ENCODE measurements at regions not wholly inside any gene's neighbourhood (a gene's known extent, or its start where the extent isn't known, plus 50 kb on each side); places are given as distances from the start of the nearest gene placed in this dataset.

- Histone ChIP-seq H3K4me3 (ENCODE audit: low read length in 2 of 2) (no peak overlapping the region), H3K9me3 (ENCODE audit: control insufficient read depth in 2 of 2, insufficient read depth in 1 of 2, low read length in 1 of 2) (no peaks in the 10 kb centered on the region), H3K36me3 (ENCODE audit: control insufficient read depth in 2 of 2, insufficient read depth in 2 of 2, low read length in 1 of 2) (no peaks in the 10 kb centered on the region), H3K4me1 (ENCODE audit: control insufficient read depth in 2 of 2, insufficient read depth in 2 of 2, low read length in 2 of 2) (no peaks in the 10 kb centered on the region), H3K27me3 (ENCODE audit: control insufficient read depth in 2 of 2, insufficient read depth in 1 of 2, low read length in 1 of 2) (no peaks in the 10 kb centered on the region), H3K27ac (ENCODE audit: low read depth in 1 of 2, low read length in 1 of 2) (no peak overlapping the region)
- no peak for DNase-seq (ENCODE audit: low read depth in 6 of 9, low spot score in 9 of 9)
- WGBS: 66% methylated on average over 4 of the region's 4 CpGs
Observed at GRCh38 chr3:66854601-66855151, 143.4 kb upstream of the KBTBD8 start.

- DNase-seq (ENCODE audit: low read depth in 6 of 9, low spot score in 9 of 9): no peak
- Histone ChIP-seq H3K27ac (ENCODE audit: low read depth in 1 of 2, low read length in 1 of 2) (no peak overlapping the region), H3K9me3 (ENCODE audit: control insufficient read depth in 2 of 2, insufficient read depth in 1 of 2, low read length in 1 of 2) (no peaks in the 10 kb centered on the region), H3K4me3 (ENCODE audit: low read length in 2 of 2) (no peak overlapping the region), H3K27me3 (ENCODE audit: control insufficient read depth in 2 of 2, insufficient read depth in 1 of 2, low read length in 1 of 2) (no peaks in the 10 kb centered on the region), H3K36me3 (ENCODE audit: control insufficient read depth in 2 of 2, insufficient read depth in 2 of 2, low read length in 1 of 2) (no peaks in the 10 kb centered on the region), H3K4me1 (ENCODE audit: control insufficient read depth in 2 of 2, insufficient read depth in 2 of 2, low read length in 2 of 2) (no peaks in the 10 kb centered on the region)
- WGBS: 55% methylated on average over 8 of the region's 8 CpGs
Observed at GRCh38 chr3:66856533-66856932, 141.6 kb upstream of the KBTBD8 start.

- H3K4me1 ChIP-seq (ENCODE audit: control insufficient read depth in 2 of 2, insufficient read depth in 2 of 2, low read length in 2 of 2): no peaks in the 10 kb centered on the region
- no peak overlapping the region for H3K27ac ChIP-seq (ENCODE audit: low read depth in 1 of 2, low read length in 1 of 2)
- no peaks in the 10 kb centered on the region for H3K36me3 ChIP-seq (ENCODE audit: control insufficient read depth in 2 of 2, insufficient read depth in 2 of 2, low read length in 1 of 2)
- WGBS: 75% methylated on average over 15 of the region's 15 CpGs
- no peaks in the 10 kb centered on the region for H3K9me3 ChIP-seq (ENCODE audit: control insufficient read depth in 2 of 2, insufficient read depth in 1 of 2, low read length in 1 of 2)
- no peak for DNase-seq (ENCODE audit: low read depth in 6 of 9, low spot score in 9 of 9)
- no peaks in the 10 kb centered on the region for H3K27me3 ChIP-seq (ENCODE audit: control insufficient read depth in 2 of 2, insufficient read depth in 1 of 2, low read length in 1 of 2)
- no peak overlapping the region for H3K4me3 ChIP-seq (ENCODE audit: low read length in 2 of 2)
Observed at GRCh38 chr3:66858656-66859381, 139.3 kb upstream of the KBTBD8 start.

- 97% methylated on average over 7 of the region's 7 CpGs for WGBS
- H3K4me3 ChIP-seq (ENCODE audit: low read length in 2 of 2): no peak overlapping the region
- H3K27me3 ChIP-seq (ENCODE audit: control insufficient read depth in 2 of 2, insufficient read depth in 1 of 2, low read length in 1 of 2): no peaks in the 10 kb centered on the region
- DNase-seq (ENCODE audit: low read depth in 6 of 9, low spot score in 9 of 9): no peak
- no peak overlapping the region for H3K27ac ChIP-seq (ENCODE audit: low read depth in 1 of 2, low read length in 1 of 2)
- no peaks in the 10 kb centered on the region for H3K4me1 ChIP-seq (ENCODE audit: control insufficient read depth in 2 of 2, insufficient read depth in 2 of 2, low read length in 2 of 2)
- no peaks in the 10 kb centered on the region for H3K9me3 ChIP-seq (ENCODE audit: control insufficient read depth in 2 of 2, insufficient read depth in 1 of 2, low read length in 1 of 2)
- no peaks in the 10 kb centered on the region for H3K36me3 ChIP-seq (ENCODE audit: control insufficient read depth in 2 of 2, insufficient read depth in 2 of 2, low read length in 1 of 2)
Observed at GRCh38 chr3:66860771-66861170, 137.3 kb upstream of the KBTBD8 start.

- Histone ChIP-seq H3K27ac (ENCODE audit: low read depth in 1 of 2, low read length in 1 of 2) (no peak overlapping the region), H3K4me3 (ENCODE audit: low read length in 2 of 2) (no peak overlapping the region), H3K36me3 (ENCODE audit: control insufficient read depth in 2 of 2, insufficient read depth in 2 of 2, low read length in 1 of 2) (no peaks in the 10 kb centered on the region), H3K9me3 (ENCODE audit: control insufficient read depth in 2 of 2, insufficient read depth in 1 of 2, low read length in 1 of 2) (no peaks in the 10 kb centered on the region), H3K27me3 (ENCODE audit: control insufficient read depth in 2 of 2, insufficient read depth in 1 of 2, low read length in 1 of 2) (no peaks in the 10 kb centered on the region), H3K4me1 (ENCODE audit: control insufficient read depth in 2 of 2, insufficient read depth in 2 of 2, low read length in 2 of 2) (no peaks in the 10 kb centered on the region)
- 92% methylated on average over 10 of the region's 10 CpGs for WGBS
- DNase-seq (ENCODE audit: low read depth in 6 of 9, low spot score in 9 of 9): no peak
Observed at GRCh38 chr3:66863205-66864111, 134.6 kb upstream of the KBTBD8 start.

GRCh38 chr3:66884659-66885058 lies 113.4 kb upstream of the KBTBD8 start:
- H3K4me1 ChIP-seq (ENCODE audit: control insufficient read depth in 2 of 2, insufficient read depth in 2 of 2, low read length in 2 of 2): no peaks in the 10 kb centered on the region
- H3K4me3 ChIP-seq (ENCODE audit: low read length in 2 of 2): no peak overlapping the region
- no peak overlapping the region for H3K27ac ChIP-seq (ENCODE audit: low read depth in 1 of 2, low read length in 1 of 2)
- no peak for DNase-seq (ENCODE audit: low read depth in 6 of 9, low spot score in 9 of 9)
- H3K27me3 ChIP-seq (ENCODE audit: control insufficient read depth in 2 of 2, insufficient read depth in 1 of 2, low read length in 1 of 2): no peaks in the 10 kb centered on the region
- H3K9me3 ChIP-seq (ENCODE audit: control insufficient read depth in 2 of 2, insufficient read depth in 1 of 2, low read length in 1 of 2): no peaks in the 10 kb centered on the region
- no peaks in the 10 kb centered on the region for H3K36me3 ChIP-seq (ENCODE audit: control insufficient read depth in 2 of 2, insufficient read depth in 2 of 2, low read length in 1 of 2)
- 93% methylated on average over 2 of the region's 2 CpGs for WGBS

GRCh38 chr3:66885326-66886000 lies 112.6 kb upstream of the KBTBD8 start:
- no peak for DNase-seq (ENCODE audit: low read depth in 6 of 9, low spot score in 9 of 9)
- Histone ChIP-seq H3K4me3 (ENCODE audit: low read length in 2 of 2) (no peak overlapping the region), H3K4me1 (ENCODE audit: control insufficient read depth in 2 of 2, insufficient read depth in 2 of 2, low read length in 2 of 2) (no peaks in the 10 kb centered on the region), H3K36me3 (ENCODE audit: control insufficient read depth in 2 of 2, insufficient read depth in 2 of 2, low read length in 1 of 2) (no peaks in the 10 kb centered on the region), H3K27ac (ENCODE audit: low read depth in 1 of 2, low read length in 1 of 2) (no peak overlapping the region), H3K9me3 (ENCODE audit: control insufficient read depth in 2 of 2, insufficient read depth in 1 of 2, low read length in 1 of 2) (no peaks in the 10 kb centered on the region), H3K27me3 (ENCODE audit: control insufficient read depth in 2 of 2, insufficient read depth in 1 of 2, low read length in 1 of 2) (no peaks in the 10 kb centered on the region)
- 81% methylated on average over 6 of the region's 6 CpGs for WGBS

DNA sequence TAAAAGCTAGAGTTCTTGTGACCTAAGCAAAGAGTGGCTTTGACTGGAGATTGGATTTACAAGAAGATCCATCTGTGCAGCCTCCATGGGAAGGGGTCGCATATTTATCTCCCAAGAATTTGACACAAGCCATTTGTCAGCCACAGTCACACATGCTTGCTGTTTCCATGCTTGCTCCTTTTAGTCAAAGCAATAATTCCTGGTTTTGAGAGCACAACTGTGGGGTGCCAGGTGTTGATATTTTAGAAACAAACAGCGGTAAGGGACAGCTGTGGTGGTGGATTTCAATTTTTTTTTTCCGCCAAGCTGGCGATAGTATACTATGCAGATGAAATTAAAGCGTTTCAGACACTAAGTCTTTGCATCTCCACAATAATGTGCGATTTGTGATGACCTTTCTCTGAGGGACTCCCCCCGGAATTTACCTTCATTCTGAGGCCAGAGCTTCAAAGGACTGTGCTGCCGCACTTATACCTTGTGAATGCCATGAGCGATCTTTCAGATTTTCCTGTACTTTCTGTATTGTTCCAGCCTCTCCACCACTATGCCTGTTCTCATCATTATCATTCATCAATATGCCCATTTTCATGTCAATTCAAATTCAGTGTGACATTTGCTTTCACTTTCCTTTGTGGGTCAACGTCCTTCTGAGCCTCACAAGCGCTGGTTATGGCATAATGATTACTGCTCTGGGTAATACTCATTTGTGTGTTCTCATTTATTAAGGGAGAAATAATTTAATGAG lies 108.2 kb upstream of the KBTBD8 start:
- no peak for DNase-seq (ENCODE audit: low read depth in 6 of 9, low spot score in 9 of 9)
- Histone ChIP-seq H3K27me3 (ENCODE audit: control insufficient read depth in 2 of 2, insufficient read depth in 1 of 2, low read length in 1 of 2) (no peaks in the 10 kb centered on the region), H3K36me3 (ENCODE audit: control insufficient read depth in 2 of 2, insufficient read depth in 2 of 2, low read length in 1 of 2) (no peaks in the 10 kb centered on the region), H3K27ac (ENCODE audit: low read depth in 1 of 2, low read length in 1 of 2) (no peak overlapping the region), H3K4me1 (ENCODE audit: control insufficient read depth in 2 of 2, insufficient read depth in 2 of 2, low read length in 2 of 2) (no peaks in the 10 kb centered on the region), H3K9me3 (ENCODE audit: control insufficient read depth in 2 of 2, insufficient read depth in 1 of 2, low read length in 1 of 2) (peaks cover 0 to 5% of the 10 kb centered on the region in 2 donors), H3K4me3 (ENCODE audit: low read length in 2 of 2) (no peak overlapping the region)
- WGBS: 87% methylated on average over 11 of the region's 11 CpGs
